Upper lobe of right lung (tissue), 1 donor: ENCODE measurements at regions not wholly inside any gene's neighbourhood (a gene's known extent, or its start where the extent isn't known, plus 50 kb on each side); places are given as distances from the start of the nearest gene placed in this dataset.

Experiments used
- ATAC-seq: fragments of 200-7000 bp; cut with Tn5 transposase; one replicate; pipeline ENCODE4 v1.9.1; 2020; ENCODE audit warnings: mild to moderate bottlenecking, moderate library complexity
- DNase-seq: peaks from one replicate; pipeline ENCODE4 v3.0.0-alpha.2; 2020
- H3K27ac ChIP-seq: fragments of 200-600 bp; one replicate; pipeline ENCODE4 v1.8.0; 2022
- H3K27me3 ChIP-seq: fragments of 200-600 bp; one replicate; pipeline ENCODE4 v1.8.0; 2022; ENCODE audit warnings: mild to moderate bottlenecking
- H3K36me3 ChIP-seq: fragments of 200-600 bp; one replicate; pipeline ENCODE4 v1.8.0; 2022
- H3K4me1 ChIP-seq: fragments of 200-600 bp; one replicate; pipeline ENCODE4 v1.8.0; 2022
- H3K4me3 ChIP-seq: fragments of 200-600 bp; one replicate; pipeline ENCODE4 v1.8.0; 2022; ENCODE audit warnings: mild to moderate bottlenecking
- H3K9me3 ChIP-seq: fragments of 200-600 bp; one replicate; pipeline ENCODE4 v1.8.0; 2022
- intact Hi-C: fragments of 100-400 bp; cut with DNase I; formaldehyde crosslinking; loops from one replicate; pipeline ENCODE4 v1.11.0; 2022
- TF ChIP-seq, protein P1 (sequence below): fragments of 200-600 bp; IDR thresholded peaks from one replicate; pipeline ENCODE4 v1.8.0; 2022; ENCODE audit warnings: antibody characterized with exemption
- donor health status: DM: no; HTN: yes; CAD: no; lungs with severe emphysema.

DNA sequence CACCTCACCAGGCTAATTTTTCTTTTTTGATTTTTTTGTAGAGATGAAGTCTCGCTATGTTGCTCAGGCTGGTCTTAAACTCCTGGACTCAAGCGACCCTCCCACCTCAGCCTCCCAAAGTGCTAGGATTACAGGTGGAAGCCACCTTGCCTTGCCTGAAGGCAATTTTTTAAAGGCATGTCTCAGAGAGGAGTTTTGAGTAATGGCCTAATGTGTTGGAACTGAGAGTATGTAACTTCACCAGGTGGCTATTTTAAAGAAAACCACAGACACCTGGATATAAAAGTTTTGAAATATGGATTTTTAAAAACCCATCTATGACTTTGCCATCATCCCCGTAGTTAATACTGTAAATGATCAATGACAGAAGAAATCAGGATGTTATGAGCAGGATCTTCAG, 119.8 kb upstream of the ATP8B1 start:
- TF ChIP-seq, protein P1, sequence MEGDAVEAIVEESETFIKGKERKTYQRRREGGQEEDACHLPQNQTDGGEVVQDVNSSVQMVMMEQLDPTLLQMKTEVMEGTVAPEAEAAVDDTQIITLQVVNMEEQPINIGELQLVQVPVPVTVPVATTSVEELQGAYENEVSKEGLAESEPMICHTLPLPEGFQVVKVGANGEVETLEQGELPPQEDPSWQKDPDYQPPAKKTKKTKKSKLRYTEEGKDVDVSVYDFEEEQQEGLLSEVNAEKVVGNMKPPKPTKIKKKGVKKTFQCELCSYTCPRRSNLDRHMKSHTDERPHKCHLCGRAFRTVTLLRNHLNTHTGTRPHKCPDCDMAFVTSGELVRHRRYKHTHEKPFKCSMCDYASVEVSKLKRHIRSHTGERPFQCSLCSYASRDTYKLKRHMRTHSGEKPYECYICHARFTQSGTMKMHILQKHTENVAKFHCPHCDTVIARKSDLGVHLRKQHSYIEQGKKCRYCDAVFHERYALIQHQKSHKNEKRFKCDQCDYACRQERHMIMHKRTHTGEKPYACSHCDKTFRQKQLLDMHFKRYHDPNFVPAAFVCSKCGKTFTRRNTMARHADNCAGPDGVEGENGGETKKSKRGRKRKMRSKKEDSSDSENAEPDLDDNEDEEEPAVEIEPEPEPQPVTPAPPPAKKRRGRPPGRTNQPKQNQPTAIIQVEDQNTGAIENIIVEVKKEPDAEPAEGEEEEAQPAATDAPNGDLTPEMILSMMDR: no peak
- no peak overlapping the region for H3K27ac ChIP-seq
- ATAC-seq (no peak), DNase-seq (no peak)
- H3K4me1 ChIP-seq: no peaks in the 10 kb centered on the region
- H3K27me3 ChIP-seq: no peaks in the 10 kb centered on the region
- intact Hi-C loops: no loop called here
- H3K9me3 ChIP-seq: no peaks in the 10 kb centered on the region
- H3K36me3 ChIP-seq: no peaks in the 10 kb centered on the region
- no peak overlapping the region for H3K4me3 ChIP-seq

DNA sequence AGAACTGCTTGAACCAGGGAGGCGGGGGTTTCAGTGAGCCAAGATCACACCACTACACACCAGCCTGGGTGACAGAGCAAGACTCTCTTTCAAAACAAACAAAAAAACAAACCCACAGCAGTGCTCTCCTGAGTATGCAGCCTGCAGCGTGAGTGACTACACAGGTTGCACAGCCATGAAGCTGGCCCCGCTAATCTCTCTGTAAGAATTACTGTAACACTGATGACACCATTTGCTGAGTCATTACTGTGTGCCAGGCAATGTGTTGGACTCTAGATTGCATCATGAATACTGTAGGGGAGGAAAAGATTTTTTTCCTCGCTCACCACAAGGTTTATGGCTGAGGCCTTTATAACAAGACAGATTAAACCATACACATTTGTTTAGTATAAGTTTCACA, 118.6 kb upstream of the ATP8B1 start:
- Histone ChIP-seq H3K36me3 (no peaks in the 10 kb centered on the region), H3K27me3 (no peaks in the 10 kb centered on the region), H3K9me3 (no peaks in the 10 kb centered on the region), H3K27ac (no peak overlapping the region), H3K4me3 (no peak overlapping the region), H3K4me1 (no peaks in the 10 kb centered on the region)
- TF ChIP-seq, protein P1: no peak
- ATAC-seq: no peak
- DNase-seq: no peak
- intact Hi-C loops: no loop called here

DNA sequence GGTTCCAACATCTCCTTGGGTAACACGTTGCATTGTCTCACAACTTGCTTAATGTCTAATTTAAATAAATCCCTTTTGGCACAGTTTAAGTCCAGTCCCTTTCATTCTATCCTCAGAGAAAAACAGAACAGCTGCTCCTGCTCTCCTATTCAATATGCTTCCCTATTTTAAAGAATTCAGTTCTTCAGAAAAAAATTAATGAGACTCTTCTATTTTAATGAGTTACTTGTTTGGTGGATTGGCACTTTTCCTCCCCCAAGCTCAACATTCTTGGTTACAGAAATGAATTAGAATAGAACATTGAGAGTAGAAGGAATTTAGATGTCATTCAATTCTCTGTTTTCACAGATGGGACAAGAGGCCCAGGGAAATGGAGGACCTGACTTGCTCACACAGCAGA, 116.9 kb upstream of the ATP8B1 start:
- no peaks in the 10 kb centered on the region for H3K4me1 ChIP-seq
- TF ChIP-seq, protein P1: no peak
- no peak for DNase-seq
- H3K27ac ChIP-seq: no peak overlapping the region
- intact Hi-C loops: no loop called here
- ATAC-seq: no peak
- no peaks in the 10 kb centered on the region for H3K36me3 ChIP-seq
- H3K9me3 ChIP-seq: no peaks in the 10 kb centered on the region
- no peak overlapping the region for H3K4me3 ChIP-seq
- H3K27me3 ChIP-seq: no peaks in the 10 kb centered on the region

DNA sequence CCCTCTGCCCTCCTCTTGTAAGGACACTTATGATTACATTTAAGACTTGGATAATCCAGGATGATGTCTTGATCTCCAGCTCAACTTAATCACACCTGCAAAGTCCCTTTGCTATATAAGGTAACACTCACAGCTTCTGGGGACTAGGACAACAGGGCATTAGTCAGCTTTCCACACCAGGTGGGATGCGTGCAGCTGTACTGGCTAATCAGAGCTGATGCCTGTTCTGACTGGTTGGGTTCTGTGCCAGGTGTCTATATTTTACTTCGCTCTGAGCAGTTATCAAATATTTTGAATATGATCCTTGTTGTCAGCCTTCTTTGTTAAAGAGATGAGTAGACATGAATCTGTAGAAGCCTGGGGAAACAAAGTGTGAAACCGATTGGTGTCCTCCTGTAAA, 115.5 kb upstream of the ATP8B1 start:
- TF ChIP-seq, protein P1: no peak
- H3K36me3 ChIP-seq: no peaks in the 10 kb centered on the region
- no peak overlapping the region for H3K4me3 ChIP-seq
- ATAC-seq: no peak
- H3K27me3 ChIP-seq: no peaks in the 10 kb centered on the region
- H3K4me1 ChIP-seq: no peaks in the 10 kb centered on the region
- DNase-seq: no peak
- no peak overlapping the region for H3K27ac ChIP-seq
- intact Hi-C loops: no loop called here
- H3K9me3 ChIP-seq: no peaks in the 10 kb centered on the region

DNA sequence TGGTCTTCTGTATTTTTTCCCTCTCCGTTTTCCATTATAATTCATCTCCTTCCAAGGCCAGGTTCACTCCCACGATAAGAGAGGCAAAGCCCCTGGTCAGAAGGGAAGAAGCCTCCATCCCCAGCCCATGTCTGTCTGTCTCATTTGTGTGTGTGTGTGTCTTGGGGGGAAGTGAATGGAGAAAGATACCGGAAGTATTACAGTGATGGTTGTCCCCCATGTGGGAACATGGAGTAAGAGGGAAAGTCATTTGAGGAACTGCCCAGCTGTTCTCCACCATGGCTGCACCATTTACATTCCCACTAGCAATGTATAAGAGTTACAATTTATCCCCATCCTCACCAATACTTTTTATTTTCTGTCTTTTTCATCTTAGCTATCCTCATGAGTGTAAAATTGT, 113.6 kb upstream of the ATP8B1 start:
- TF ChIP-seq, protein P1: no peak

DNA sequence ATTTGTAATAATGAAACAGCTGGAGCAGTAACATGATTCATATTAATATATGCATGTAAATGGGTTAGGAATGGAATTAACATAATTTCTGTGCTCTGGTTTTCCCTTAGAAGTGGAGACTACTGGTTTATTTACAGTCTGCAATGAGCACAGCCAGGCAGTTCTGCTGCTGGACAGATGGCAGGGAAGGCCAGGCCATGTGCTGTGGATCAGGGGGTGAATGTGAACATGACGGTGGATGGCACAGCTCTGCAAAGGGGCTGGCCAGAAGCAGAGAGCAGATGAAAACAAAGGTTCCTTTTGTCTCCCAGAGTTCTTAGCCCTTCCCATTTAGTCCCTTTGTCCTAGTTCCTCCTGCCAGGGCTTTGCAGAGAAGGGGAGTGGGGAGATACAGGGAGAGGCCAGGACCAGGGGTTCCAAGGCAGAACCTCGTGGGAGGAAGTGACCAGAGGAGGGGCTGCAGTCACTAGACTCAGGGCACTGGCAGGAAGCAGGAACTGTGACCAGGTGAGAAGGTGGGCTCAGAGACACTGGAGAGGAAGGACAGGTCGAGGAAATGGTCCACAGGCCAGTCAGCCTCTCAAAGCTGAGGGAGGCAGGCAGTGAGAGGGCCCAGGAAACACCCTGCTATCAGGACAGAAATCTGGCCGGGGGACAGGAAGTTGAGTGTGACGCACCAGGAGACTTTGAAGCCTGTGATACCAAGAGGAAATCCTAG, 112.9 kb upstream of the ATP8B1 start:
- Histone ChIP-seq H3K36me3 (no peaks in the 10 kb centered on the region), H3K4me1 (no peaks in the 10 kb centered on the region), H3K27me3 (no peaks in the 10 kb centered on the region), H3K9me3 (no peaks in the 10 kb centered on the region), H3K4me3 (no peak overlapping the region), H3K27ac (no peak overlapping the region)
- TF ChIP-seq, protein P1: no peak
- intact Hi-C loops: no loop called here
- DNase-seq (no peak), ATAC-seq (no peak)

More for the DNA sequence above, 113.6 kb upstream of the ATP8B1 start:
- no peak overlapping the region for H3K27ac ChIP-seq
- intact Hi-C loops: no loop called here
- no peak overlapping the region for H3K4me3 ChIP-seq
- no peaks in the 10 kb centered on the region for H3K36me3 ChIP-seq
- no peaks in the 10 kb centered on the region for H3K4me1 ChIP-seq
- DNase-seq: no peak
- ATAC-seq: peak; percentile 58
- no peaks in the 10 kb centered on the region for H3K9me3 ChIP-seq
- H3K27me3 ChIP-seq: no peaks in the 10 kb centered on the region
